Keratinocyte (primary cell): ENCODE measurements at regions not wholly inside any gene's neighbourhood (a gene's known extent, or its start where the extent isn't known, plus 50 kb on each side); places are given as distances from the start of the nearest gene placed in this dataset.

Source experiments
- DNase-seq: peaks from one replicate; pipeline ENCODE4 v3.0.0-alpha.2; 2011; ENCODE audit warnings: low read depth, missing footprints, low spot score
- FAIRE-seq: peaks from 2 replicates; lab custom pipeline; 2011; peaks lifted over from hg19 to GRCh38; lab: Jason Lieb, UNC
- H2AFZ ChIP-seq: 2 replicates; pipeline ENCODE4 v1.6.0; 2012; ENCODE audit warnings: low read length, control low read depth, inconsistent platforms; ENCODE audit not compliant: control insufficient read depth
- H3K27ac ChIP-seq: 2 replicates; pipeline ENCODE4 v1.5.1; 2011; ENCODE audit warnings: low read length; ENCODE audit not compliant: control insufficient read depth, insufficient read depth
- H3K27me3 ChIP-seq: 3 replicates; pipeline ENCODE4 v1.6.0; 2011; ENCODE audit warnings: low read length; ENCODE audit not compliant: control insufficient read depth, insufficient read depth; ENCODE audit errors: extremely low read depth
- H3K36me3 ChIP-seq, 2 experiments: 2 replicates in 1 of 2; 3 replicates in 1 of 2; pipeline ENCODE4 v1.5.1; 2011; ENCODE audit warnings: low read length in 2 of 2, mild to moderate bottlenecking in 1 of 2; ENCODE audit not compliant: control insufficient read depth in 2 of 2, insufficient read depth in 2 of 2; ENCODE audit errors: extremely low read depth in 1 of 2
- H3K4me1 ChIP-seq: 3 replicates; pipeline ENCODE4 v1.5.1; 2011; ENCODE audit warnings: low read length; ENCODE audit not compliant: control insufficient read depth, insufficient read depth; ENCODE audit errors: extremely low read depth
- H3K4me2 ChIP-seq: 3 replicates; pipeline ENCODE4 v1.6.0; 2011; ENCODE audit warnings: low read depth, low read length; ENCODE audit not compliant: control insufficient read depth, insufficient read depth; ENCODE audit errors: extremely low read depth
- H3K4me3 ChIP-seq, 3 experiments: fragments of 200-600 bp in 1 of 3; sonication (generic) in 1 of 3; 2 replicates in 2 of 3; 3 replicates in 1 of 3; pipeline ENCODE4 v1.5.1; 2011 to 2016; ENCODE audit warnings: low read length in 3 of 3, mild to moderate bottlenecking in 3 of 3, control low read depth in 2 of 3, inconsistent platforms in 1 of 3, low read depth in 1 of 3, mixed read lengths in 1 of 3, mixed run types in 1 of 3, moderate library complexity in 1 of 3; ENCODE audit not compliant: control insufficient read depth in 2 of 3, insufficient read depth in 2 of 3; ENCODE audit errors: extremely low read depth in 1 of 3
- H3K79me2 ChIP-seq: 2 replicates; pipeline ENCODE4 v1.6.0; 2012; ENCODE audit warnings: low read length; ENCODE audit not compliant: control insufficient read depth, insufficient read depth
- H3K9ac ChIP-seq: 3 replicates; pipeline ENCODE4 v1.6.0; 2011; ENCODE audit warnings: low read length; ENCODE audit not compliant: control insufficient read depth, insufficient read depth; ENCODE audit errors: extremely low read depth
- H3K9me1 ChIP-seq: 3 replicates; pipeline ENCODE4 v1.6.0; 2011; ENCODE audit warnings: low read length; ENCODE audit not compliant: control insufficient read depth, insufficient read depth; ENCODE audit errors: extremely low read depth
- H3K9me3 ChIP-seq: 2 replicates; pipeline ENCODE4 v1.5.1; 2012; ENCODE audit warnings: low read depth, low read length; ENCODE audit not compliant: control insufficient read depth
- H4K20me1 ChIP-seq: 3 replicates; pipeline ENCODE4 v1.6.0; 2011; ENCODE audit warnings: low read length; ENCODE audit not compliant: control insufficient read depth, insufficient read depth; ENCODE audit errors: extremely low read depth
- EZH2 ChIP-seq: IDR thresholded peaks from one replicate; pipeline ENCODE4 v1.6.1; 2012; ENCODE audit warnings: inconsistent platforms, mild to moderate bottlenecking, low read length, moderate library complexity
- dilution Hi-C: fragments of 300-500 bp; cut with MboI; formaldehyde crosslinking; loops from one replicate; pipeline ENCODE4 v1.7.0; 2020; ENCODE audit warnings: low sequenced_read_pairs; ENCODE audit not compliant: extremely low pct_ligation_motif_present
- TF ChIP-seq, protein P1 (sequence below), 3 experiments: IDR thresholded peaks in 1 of 3; conservative IDR thresholded peaks in 1 of 3; optimal IDR thresholded peaks in 1 of 3; 2 replicates in 2 of 3; 3 replicates in 1 of 3; pipeline versions ENCODE3 to v1.5.1; 2011; ENCODE audit warnings: low read length in 3 of 3, mild to moderate bottlenecking in 3 of 3, moderate library complexity in 2 of 3, control low read depth in 1 of 3, inconsistent platforms in 1 of 3; ENCODE audit not compliant: insufficient read depth in 2 of 3; ENCODE audit errors: extremely low read depth in 1 of 3

DNA sequence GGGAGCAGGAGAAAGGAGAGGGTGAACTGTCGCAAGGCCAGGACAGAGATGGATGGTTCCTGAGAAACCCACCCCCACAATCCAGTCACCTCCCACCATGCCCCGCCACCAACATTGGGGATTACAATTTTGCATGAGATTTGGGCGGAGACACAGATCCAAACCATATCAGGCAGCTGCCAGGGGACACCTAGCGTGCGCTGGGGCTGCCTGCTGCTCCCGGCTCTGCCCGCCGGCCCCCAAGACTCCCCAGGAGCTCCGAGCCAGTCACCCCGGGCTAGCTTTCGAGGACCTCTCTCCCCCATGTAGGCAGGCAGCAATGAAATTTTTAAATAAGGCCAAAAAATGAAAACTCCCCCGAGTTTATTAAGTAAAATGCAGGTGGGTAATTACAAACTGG is 111.7 kb downstream of the UNCX start:
- H3K27ac ChIP-seq = no peak overlapping the region
- H2AFZ ChIP-seq = no peak overlapping the region
- no peaks in the 10 kb centered on the region for H3K9me1 ChIP-seq
- FAIRE-seq (no peak), DNase-seq (no peak)
- H3K4me1 ChIP-seq = no peaks in the 10 kb centered on the region
- H3K27me3 ChIP-seq = peaks cover 17% of the 10 kb centered on the region
- H4K20me1 ChIP-seq = no peaks in the 10 kb centered on the region
- no peak for TF ChIP-seq EZH2
- TF ChIP-seq, protein P1, sequence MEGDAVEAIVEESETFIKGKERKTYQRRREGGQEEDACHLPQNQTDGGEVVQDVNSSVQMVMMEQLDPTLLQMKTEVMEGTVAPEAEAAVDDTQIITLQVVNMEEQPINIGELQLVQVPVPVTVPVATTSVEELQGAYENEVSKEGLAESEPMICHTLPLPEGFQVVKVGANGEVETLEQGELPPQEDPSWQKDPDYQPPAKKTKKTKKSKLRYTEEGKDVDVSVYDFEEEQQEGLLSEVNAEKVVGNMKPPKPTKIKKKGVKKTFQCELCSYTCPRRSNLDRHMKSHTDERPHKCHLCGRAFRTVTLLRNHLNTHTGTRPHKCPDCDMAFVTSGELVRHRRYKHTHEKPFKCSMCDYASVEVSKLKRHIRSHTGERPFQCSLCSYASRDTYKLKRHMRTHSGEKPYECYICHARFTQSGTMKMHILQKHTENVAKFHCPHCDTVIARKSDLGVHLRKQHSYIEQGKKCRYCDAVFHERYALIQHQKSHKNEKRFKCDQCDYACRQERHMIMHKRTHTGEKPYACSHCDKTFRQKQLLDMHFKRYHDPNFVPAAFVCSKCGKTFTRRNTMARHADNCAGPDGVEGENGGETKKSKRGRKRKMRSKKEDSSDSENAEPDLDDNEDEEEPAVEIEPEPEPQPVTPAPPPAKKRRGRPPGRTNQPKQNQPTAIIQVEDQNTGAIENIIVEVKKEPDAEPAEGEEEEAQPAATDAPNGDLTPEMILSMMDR (optimal IDR thresholded peaks at IDR 0.05 in 1 of 3, IDR thresholded peaks at IDR 0.05 in 1 of 3, conservative IDR thresholded peaks at IDR 0.05 in 1 of 3; ENCODE audit: extremely low read depth in 1 of 3, insufficient read depth in 2 of 3, low read length in 3 of 3) = no peak
- no peaks in the 10 kb centered on the region for H3K9me3 ChIP-seq
- no peak overlapping the region for H3K4me2 ChIP-seq
- no peak overlapping the region for H3K4me3 ChIP-seq
- no peak overlapping the region for H3K9ac ChIP-seq
- H3K79me2 ChIP-seq = no peaks in the 10 kb centered on the region
- dilution Hi-C loops = no loop called here
- H3K36me3 ChIP-seq = no peaks in the 10 kb centered on the region

- H3K9ac ChIP-seq = no peak overlapping the region
- H3K79me2 ChIP-seq = no peaks in the 10 kb centered on the region
- FAIRE-seq (no peak), DNase-seq (no peak)
- no peaks in the 10 kb centered on the region for H3K4me1 ChIP-seq
- no peak overlapping the region for H3K27ac ChIP-seq
- H3K36me3 ChIP-seq = no peaks in the 10 kb centered on the region
- no peaks in the 10 kb centered on the region for H3K9me3 ChIP-seq
- H3K9me1 ChIP-seq = no peaks in the 10 kb centered on the region
- TF ChIP-seq EZH2 = no peak
- no peak overlapping the region for H2AFZ ChIP-seq
- H3K4me3 ChIP-seq = no peak overlapping the region
- H3K4me2 ChIP-seq = no peak overlapping the region
- H4K20me1 ChIP-seq = no peaks in the 10 kb centered on the region
- dilution Hi-C loops = no loop called here
- peaks cover 11% of the 10 kb centered on the region for H3K27me3 ChIP-seq
These were observed 112.5 kb downstream of the UNCX start for GRCh38 chr7:1344981-1345701.
